ENCODE measurements at regions not wholly inside any gene's neighbourhood (a gene's known extent, or its start where the extent isn't known, plus 50 kb on each side); places are given as distances from the start of the nearest gene placed in this dataset.

DNA sequence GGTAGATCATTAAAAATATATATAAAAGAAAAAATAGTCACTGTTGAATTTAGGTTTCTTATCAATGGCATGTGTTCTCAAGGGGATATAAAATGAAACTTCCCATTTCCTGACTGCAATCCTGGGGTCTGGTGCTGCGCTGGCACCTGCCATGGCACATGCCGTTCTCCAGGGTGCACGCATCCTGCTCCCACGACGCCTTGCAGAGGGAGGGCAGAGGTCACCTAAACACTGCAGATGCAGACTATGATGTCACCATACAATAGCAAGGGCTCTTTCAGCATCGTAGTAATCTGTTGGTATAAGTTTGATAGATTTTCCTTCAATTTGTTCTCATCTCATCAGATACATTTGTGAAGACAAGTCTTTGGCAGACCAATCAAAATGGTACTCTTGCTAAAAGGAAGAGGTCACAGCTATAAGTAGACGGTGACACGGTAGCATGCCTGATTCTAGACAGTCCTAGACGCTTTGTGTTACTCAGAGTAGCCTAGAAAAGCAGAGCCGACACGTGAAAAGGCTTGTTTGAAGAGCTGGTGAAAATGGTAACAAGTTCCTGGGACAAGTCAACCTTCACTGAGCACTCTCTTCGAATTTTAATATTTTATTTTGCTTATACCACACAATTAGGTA lies 761.4 kb downstream of the DCDC2C start:
- TF ChIP-seq CTCF (IDR thresholded peaks at IDR 0.05) = no peak
- no peak for TF ChIP-seq POLR2A (IDR thresholded peaks at IDR 0.05)
